ENCODE measurements at regions not wholly inside any gene's neighbourhood (a gene's known extent, or its start where the extent isn't known, plus 50 kb on each side); places are given as distances from the start of the nearest gene placed in this dataset.
"Not testable (repeated sequence)": the region's sequence is repeated elsewhere in the genome, so short reads cannot be mapped to it uniquely, and the experiment has no call there.

- no peak for DNase-seq
Observed at GRCh38 chr12:67045650-67046049, 223.5 kb upstream of the CAND1 start.

- DNase-seq, result no peak
Observed at GRCh38 chr12:67046062-67046461, 223.1 kb upstream of the CAND1 start.

GRCh38 chr12:67047634-67048033 lies 221.5 kb upstream of the CAND1 start:
- no peak for DNase-seq

GRCh38 chr12:67048371-67048770 lies 220.8 kb upstream of the CAND1 start:
- DNase-seq, result no peak

GRCh38 chr12:67049199-67049598 lies 220.0 kb upstream of the CAND1 start:
- DNase-seq, result not testable (repeated sequence)

GRCh38 chr12:67052981-67053380 lies 216.2 kb upstream of the CAND1 start:
- DNase-seq, result no peak

GRCh38 chr12:67056329-67056728 lies 212.8 kb upstream of the CAND1 start:
- DNase-seq, result no peak

- no peak for DNase-seq
Observed at GRCh38 chr12:67057072-67057471, 212.1 kb upstream of the CAND1 start.

- no peak for DNase-seq
Observed at GRCh38 chr12:67062193-67062592, 207.0 kb upstream of the CAND1 start.

- DNase-seq, result peak; percentile 52
Observed at GRCh38 chr12:67067453-67068203, 201.5 kb upstream of the CAND1 start.

- peak; percentile 70 for DNase-seq
Observed at GRCh38 chr12:67068204-67068731, 200.9 kb upstream of the CAND1 start.

- DNase-seq, result peak; percentile 75
Observed at GRCh38 chr12:67068761-67069450, 200.3 kb upstream of the CAND1 start.

- DNase-seq, result peak; percentile 77
Observed at GRCh38 chr12:67069451-67070306, 199.5 kb upstream of the CAND1 start.

- DNase-seq, result no peak
Observed at GRCh38 chr12:67070307-67070600, 198.9 kb upstream of the CAND1 start.

- DNase-seq, result peak; percentile 21
Observed at GRCh38 chr12:67070604-67071003, 198.6 kb upstream of the CAND1 start.

- DNase-seq, result not testable (repeated sequence)
Observed at GRCh38 chr12:67072281-67072680, 196.9 kb upstream of the CAND1 start.

GRCh38 chr12:67073336-67073735 lies 195.8 kb upstream of the CAND1 start:
- DNase-seq, result no peak

GRCh38 chr12:67074072-67074471 lies 195.1 kb upstream of the CAND1 start:
- no peak for DNase-seq

- DNase-seq, result no peak
Observed at GRCh38 chr12:67077617-67078016, 191.5 kb upstream of the CAND1 start.

GRCh38 chr12:67078957-67079356 lies 190.2 kb upstream of the CAND1 start:
- DNase-seq, result no peak

GRCh38 chr12:67080637-67081036 lies 188.5 kb upstream of the CAND1 start:
- no peak for DNase-seq

GRCh38 chr12:67082221-67082620 lies 186.9 kb upstream of the CAND1 start:
- no peak for DNase-seq

- no peak for DNase-seq
Observed at GRCh38 chr12:67085699-67086098, 183.5 kb upstream of the CAND1 start.
